HCT116 (cell line): ENCODE measurements at regions not wholly inside any gene's neighbourhood (a gene's known extent, or its start where the extent isn't known, plus 50 kb on each side); places are given as distances from the start of the nearest gene placed in this dataset.

Experiments
- ATAC-seq: fragments of 200-7000 bp; cut with Tn5 transposase; 2 replicates; pipeline ENCODE4 v1.9.1; 2020; ENCODE audit warnings: mild to moderate bottlenecking, moderate library complexity
- BruUV-seq: library from RNA; stranded (reverse); fragments of 400-500 nt; replicated peaks from 2 replicates; lab custom pipeline; 2021; lab: Mats Ljungman, UMichigan
- CTCF ChIA-PET: fragments of 300-600 bp; sonication (Branson Sonifier 250); formaldehyde crosslinking; loops from one replicate; lab custom pipeline; 2021; ENCODE audit warnings: antibody characterized with exemption; lab: Charles Lee
- POLR2A ChIA-PET: fragments of 300-600, 350-600 bp; sonication (Branson Sonifier 250); formaldehyde crosslinking; loops from one replicate; lab custom pipeline; 2021; ENCODE audit warnings: antibody characterized with exemption; lab: Charles Lee
- RAD21 ChIA-PET, 2 experiments: fragments of 300-600 bp; sonication (Branson Sonifier 250); formaldehyde crosslinking; loops; one replicate each; lab custom pipeline; 2023; ENCODE audit warnings: low total read pairs in 2 of 2; ENCODE audit not compliant: uncharacterized antibody in 2 of 2, unreplicated experiment in 2 of 2, low non-redundant PET in 1 of 2; lab: Charles Lee
- DNase-seq: peaks from one replicate; pipeline ENCODE4 v3.0.0-alpha.2; 2010; ENCODE audit warnings: low read depth, low spot score
- H2AFZ ChIP-seq: fragments of 200-600 bp; shearing (Covaris generic), sonication (generic); 2 replicates; pipeline ENCODE4 v1.6.1; 2017; ENCODE audit warnings: low read depth, mixed run types, mixed read lengths, antibody characterized with exemption, low read length; ENCODE audit not compliant: poor library complexity, severe bottlenecking
- H3K27ac ChIP-seq: 2 replicates; pipeline ENCODE4 v1.5.1; 2012; ENCODE audit warnings: low read depth, low read length
- H3K27me3 ChIP-seq: fragments of 200-600 bp; sonication (generic); 2 replicates; pipeline ENCODE4 v1.6.1; 2016; ENCODE audit warnings: mixed run types, low read length, mixed read lengths; ENCODE audit not compliant: insufficient read depth
- H3K36me3 ChIP-seq, 2 experiments: fragments of 200-500 bp in 1 of 2; fragments of 200-600 bp in 1 of 2; sonication (Bioruptor generic) in 1 of 2; sonication (generic) in 1 of 2; 2 replicates each; pipeline versions ENCODE4 v1.5.1 to v1.6.1; 2014 to 2016; ENCODE audit warnings: low read length in 2 of 2, inconsistent platforms in 1 of 2, mixed read lengths in 1 of 2, mixed run types in 1 of 2; ENCODE audit not compliant: insufficient read depth in 2 of 2, control insufficient read depth in 1 of 2
- H3K4me1 ChIP-seq, 2 experiments: fragments of 200-600 bp in 1 of 2; sonication (generic) in 1 of 2; 2 replicates each; pipeline versions ENCODE4 v1.5.1 to v1.6.1; 2012 to 2017; ENCODE audit warnings: low read length in 2 of 2, inconsistent platforms in 1 of 2, mild to moderate bottlenecking in 1 of 2, mixed read lengths in 1 of 2, mixed run types in 1 of 2, moderate library complexity in 1 of 2; ENCODE audit not compliant: insufficient read depth in 2 of 2, control insufficient read depth in 1 of 2
- H3K4me2 ChIP-seq: fragments of 200-600 bp; sonication (generic); 2 replicates; pipeline ENCODE4 v1.6.1; 2017; ENCODE audit warnings: mixed run types, low read length, mixed read lengths
- H3K4me3 ChIP-seq, 2 experiments: fragments of 200-600 bp in 1 of 2; sonication (generic) in 1 of 2; replicated peaks in 1 of 2; 2 replicates each; pipeline ENCODE4 v1.5.1; 2011 to 2016; ENCODE audit warnings: low read length in 2 of 2, control low read depth in 1 of 2, low read depth in 1 of 2, mild to moderate bottlenecking in 1 of 2, mixed read lengths in 1 of 2, mixed run types in 1 of 2
- H3K79me2 ChIP-seq: fragments of 200-600 bp; sonication (generic); 2 replicates; pipeline ENCODE4 v1.6.1; 2017; ENCODE audit warnings: mild to moderate bottlenecking, mixed run types, low read length, moderate library complexity, mixed read lengths; ENCODE audit not compliant: insufficient read depth
- H3K9ac ChIP-seq: fragments of 200-600 bp; sonication (generic); 2 replicates; pipeline ENCODE4 v1.6.1; 2016; ENCODE audit warnings: low read length, mixed read lengths
- H3K9me2 ChIP-seq: fragments of 200-600 bp; sonication (generic), shearing (Covaris generic); 2 replicates; pipeline ENCODE4 v1.6.1; 2017; ENCODE audit warnings: mixed run types, mild to moderate bottlenecking, moderate library complexity; ENCODE audit not compliant: insufficient read depth
- H3K9me3 ChIP-seq, 2 experiments: fragments of 200-500 bp in 1 of 2; fragments of 200-600 bp in 1 of 2; sonication (Bioruptor generic) in 1 of 2; sonication (generic) in 1 of 2; 2 replicates each; pipeline ENCODE4 v1.6.1; 2014 to 2017; ENCODE audit warnings: low read length in 2 of 2, mixed read lengths in 2 of 2, inconsistent platforms in 1 of 2, low read depth in 1 of 2, mild to moderate bottlenecking in 1 of 2, mixed run types in 1 of 2, moderate library complexity in 1 of 2; ENCODE audit not compliant: control insufficient read depth in 1 of 2, insufficient read depth in 1 of 2
- H4K20me1 ChIP-seq: fragments of 200-600 bp; sonication (generic), shearing (Covaris generic); 2 replicates; pipeline ENCODE4 v1.6.1; 2017; ENCODE audit warnings: mixed run types, mild to moderate bottlenecking, moderate library complexity; ENCODE audit not compliant: insufficient read depth
- EZH2phosphoT487 ChIP-seq: fragments of 200-600 bp; IDR thresholded peaks from 2 replicates; pipeline ENCODE4 v1.6.1; 2018; ENCODE audit warnings: antibody characterized with exemption, borderline replicate concordance
- FOSL1 ChIP-seq: IDR thresholded peaks from 2 replicates; pipeline ENCODE4 v1.6.1; 2012; ENCODE audit warnings: low read depth
- JUND ChIP-seq: IDR thresholded peaks from 2 replicates; pipeline ENCODE4 v1.6.1; 2012
- RAD21 ChIP-seq: IDR thresholded peaks from 2 replicates; pipeline ENCODE4 v1.6.1; 2012; ENCODE audit warnings: low read depth, mild to moderate bottlenecking
- REST ChIP-seq: IDR thresholded peaks from 2 replicates; pipeline ENCODE4 v1.6.1; 2012; ENCODE audit warnings: low read depth
- SIN3A ChIP-seq: IDR thresholded peaks from 2 replicates; pipeline ENCODE4 v1.6.1; 2012; ENCODE audit warnings: low read depth
- intact Hi-C: fragments of 100-400 bp; cut with micrococcal nuclease; formaldehyde crosslinking; loops from 2 replicates; pipeline ENCODE4 v1.10.0; 2022
- TF ChIP-seq, protein P1 (sequence below), 3 experiments: fragments of 200-600 bp in 1 of 3; sonication (generic) in 1 of 3; IDR thresholded peaks in 2 of 3; conservative IDR thresholded peaks in 1 of 3; 2 replicates each; pipeline ENCODE4 v1.5.1; 2012 to 2017; ENCODE audit warnings: low read depth in 2 of 3, low read length in 2 of 3, antibody characterized with exemption in 1 of 3, borderline replicate concordance in 1 of 3, control low read depth in 1 of 3, mild to moderate bottlenecking in 1 of 3, mixed read lengths in 1 of 3, mixed run types in 1 of 3, moderate library complexity in 1 of 3; ENCODE audit not compliant: insufficient read depth in 1 of 3

- H3K9me3 ChIP-seq = peaks cover 16 to 17% of the 10 kb centered on the region in 2 experiments; a peak in 2 of 4 replicates
- H3K4me2 ChIP-seq = no peak overlapping the region
- no peaks in the 10 kb centered on the region for H4K20me1 ChIP-seq
- TF ChIP-seq RAD21 (no peak), SIN3A (no peak), EZH2phosphoT487 (no peak), JUND (no peak), REST (no peak), FOSL1 (no peak)
- TF ChIP-seq, protein P1, sequence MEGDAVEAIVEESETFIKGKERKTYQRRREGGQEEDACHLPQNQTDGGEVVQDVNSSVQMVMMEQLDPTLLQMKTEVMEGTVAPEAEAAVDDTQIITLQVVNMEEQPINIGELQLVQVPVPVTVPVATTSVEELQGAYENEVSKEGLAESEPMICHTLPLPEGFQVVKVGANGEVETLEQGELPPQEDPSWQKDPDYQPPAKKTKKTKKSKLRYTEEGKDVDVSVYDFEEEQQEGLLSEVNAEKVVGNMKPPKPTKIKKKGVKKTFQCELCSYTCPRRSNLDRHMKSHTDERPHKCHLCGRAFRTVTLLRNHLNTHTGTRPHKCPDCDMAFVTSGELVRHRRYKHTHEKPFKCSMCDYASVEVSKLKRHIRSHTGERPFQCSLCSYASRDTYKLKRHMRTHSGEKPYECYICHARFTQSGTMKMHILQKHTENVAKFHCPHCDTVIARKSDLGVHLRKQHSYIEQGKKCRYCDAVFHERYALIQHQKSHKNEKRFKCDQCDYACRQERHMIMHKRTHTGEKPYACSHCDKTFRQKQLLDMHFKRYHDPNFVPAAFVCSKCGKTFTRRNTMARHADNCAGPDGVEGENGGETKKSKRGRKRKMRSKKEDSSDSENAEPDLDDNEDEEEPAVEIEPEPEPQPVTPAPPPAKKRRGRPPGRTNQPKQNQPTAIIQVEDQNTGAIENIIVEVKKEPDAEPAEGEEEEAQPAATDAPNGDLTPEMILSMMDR (IDR thresholded peaks at IDR 0.05 in 2 of 3, conservative IDR thresholded peaks at IDR 0.05 in 1 of 3; ENCODE audit: borderline replicate concordance in 1 of 3, insufficient read depth in 1 of 3, low read depth in 2 of 3, low read length in 2 of 3) = no peak
- H3K79me2 ChIP-seq = no peaks in the 10 kb centered on the region
- CTCF ChIA-PET = no interaction called here
- POLR2A ChIA-PET = no interaction called here
- no TSS peak for BruUV-seq
- RAD21 ChIA-PET = no interaction called here
- no peak for DNase-seq
- no peak overlapping the region for H3K9ac ChIP-seq
- H3K27ac ChIP-seq = no peak overlapping the region
- no peaks in the 10 kb centered on the region for H3K9me2 ChIP-seq
- H2AFZ ChIP-seq = no peak overlapping the region
- no peaks in the 10 kb centered on the region for H3K36me3 ChIP-seq
- no peaks in the 10 kb centered on the region for H3K4me1 ChIP-seq
- intact Hi-C loops = no loop called here
- no peak overlapping the region for H3K4me3 ChIP-seq
- ATAC-seq = no peak
- H3K27me3 ChIP-seq = no peaks in the 10 kb centered on the region
Observed at GRCh38 chr4:23366557-23366906, 523.3 kb downstream of the PPARGC1A start.
